ENCODE measurements at regions not wholly inside any gene's neighbourhood (a gene's known extent, or its start where the extent isn't known, plus 50 kb on each side); places are given as distances from the start of the nearest gene placed in this dataset.
"Not testable (repeated sequence)": the region's sequence is repeated elsewhere in the genome, so short reads cannot be mapped to it uniquely, and the experiment has no call there.

DNA sequence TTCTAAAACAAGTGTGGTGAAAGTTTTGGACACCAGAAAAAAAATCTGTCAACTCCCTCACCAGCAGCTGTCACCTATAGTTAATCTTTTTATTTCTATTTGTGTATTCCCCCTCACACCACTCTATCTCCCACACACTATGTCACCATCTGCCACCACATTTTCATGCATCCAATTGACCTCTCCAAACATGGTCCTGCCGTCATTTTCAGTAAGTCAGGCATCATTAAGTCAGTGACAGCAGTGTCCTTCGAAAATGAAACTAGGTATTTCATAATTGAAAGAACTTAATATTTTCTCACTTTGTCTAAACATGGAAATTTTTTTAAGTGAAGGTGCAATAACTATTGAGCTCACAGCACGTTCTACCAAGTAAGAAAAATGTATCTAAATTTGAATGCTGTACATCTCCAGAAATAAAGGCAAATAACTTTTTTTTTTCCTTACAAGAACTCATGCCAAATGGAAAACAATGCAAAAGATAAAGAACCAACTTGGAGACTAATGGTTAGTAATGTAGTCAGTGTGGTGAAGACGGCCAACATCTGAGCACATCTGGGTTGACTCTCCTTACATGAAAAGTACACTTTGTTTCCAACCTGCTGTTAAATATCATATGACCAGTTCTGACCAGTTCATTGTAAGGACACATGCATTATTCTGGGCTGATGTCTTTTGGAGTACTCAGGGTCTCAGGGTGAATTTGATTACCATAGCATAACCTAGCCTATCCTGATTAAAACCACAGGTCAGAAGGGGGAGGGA, 623.3 kb upstream of the MANEA start:
- DNase-seq: no peak

DNA sequence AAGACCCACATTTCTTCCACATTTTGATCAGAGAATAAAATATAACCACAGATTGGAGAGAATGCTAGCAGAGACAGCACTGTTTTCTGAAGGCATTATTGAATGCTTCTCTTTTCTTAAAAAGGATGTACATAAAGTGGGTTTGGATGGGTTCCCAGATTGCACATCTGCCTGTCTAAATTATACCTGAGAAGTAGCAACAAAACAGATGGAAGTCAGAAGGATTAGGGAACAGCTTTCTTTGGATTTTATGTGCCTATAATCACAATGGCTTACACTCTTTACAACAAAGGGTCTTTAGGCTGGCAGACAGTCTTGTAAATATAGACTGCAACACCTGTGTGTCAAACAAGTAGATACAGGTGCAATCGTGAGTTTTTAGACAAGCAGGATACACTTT, 622.2 kb upstream of the MANEA start:
- DNase-seq: peak; percentile 86

DNA sequence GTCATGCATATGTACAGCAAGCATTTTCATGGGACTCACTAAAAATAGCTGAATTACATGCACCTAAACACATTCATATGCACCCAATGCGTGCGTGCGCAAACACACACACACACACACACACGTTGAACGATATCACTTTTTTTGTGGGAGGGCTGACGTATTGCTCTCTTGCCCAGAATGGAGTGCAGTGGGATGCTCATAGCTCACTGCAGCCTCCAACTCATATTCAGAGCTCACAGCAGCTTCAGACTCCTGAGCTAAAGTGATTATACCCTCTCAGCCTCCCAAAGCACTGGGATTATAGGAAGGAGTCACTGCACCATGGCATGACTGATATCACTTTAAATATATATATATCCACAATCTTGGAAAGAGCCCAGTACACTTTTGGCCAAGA, 620.4 kb upstream of the MANEA start:
- DNase-seq: no peak

- not testable (repeated sequence) for DNase-seq
Observed at GRCh38 chr6:94964703-94965102, 612.6 kb upstream of the MANEA start.

GRCh38 chr6:94988701-94989100, 588.6 kb upstream of the MANEA start:
- no peak for DNase-seq

DNA sequence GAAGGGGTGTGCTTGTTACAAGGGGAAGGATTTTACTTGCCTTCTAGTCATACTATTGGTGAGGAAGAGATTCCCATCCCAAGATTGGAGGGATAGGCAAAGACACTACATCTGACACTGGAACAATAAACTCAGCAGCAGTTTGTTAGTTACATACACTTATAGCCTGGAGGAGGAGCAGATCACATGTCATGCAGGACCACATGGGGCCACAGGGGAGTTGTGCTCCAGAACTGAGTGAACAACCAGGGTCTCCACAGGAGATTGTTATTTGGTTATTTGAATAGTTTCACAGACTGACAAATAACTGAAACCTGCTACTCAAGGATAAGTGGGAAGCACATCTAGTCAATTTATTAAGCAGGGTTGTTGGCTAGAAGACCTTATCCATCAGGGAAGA, 559.4 kb upstream of the MANEA start:
- no peak for DNase-seq
